AG04450 (cell line): ENCODE measurements at regions not wholly inside any gene's neighbourhood (a gene's known extent, or its start where the extent isn't known, plus 50 kb on each side); places are given as distances from the start of the nearest gene placed in this dataset.

ENCODE experiments used
- CTCF ChIA-PET: fragments of 300-600, 350-600 bp; formaldehyde crosslinking; extraction: SDS; loops from one replicate; lab custom pipeline; 2022; ENCODE audit warnings: antibody characterized with exemption, inconsistent platforms; lab: Charles Lee
- POLR2A ChIA-PET: fragments of 350-600 bp; formaldehyde crosslinking; extraction: SDS; loops from one replicate; lab custom pipeline; 2021; ENCODE audit warnings: antibody characterized with exemption, inconsistent platforms; lab: Yijun Ruan, JAX
- DNase-seq: peaks from one replicate; pipeline ENCODE4 v3.0.0-alpha.2; 2011; ENCODE audit warnings: low read depth, low spot score
- H3K27ac ChIP-seq: one replicate; pipeline ENCODE4 v1.5.1; 2012; ENCODE audit warnings: low read depth, low read length, control low read depth
- H3K27me3 ChIP-seq: one replicate; pipeline ENCODE4 v1.6.0; 2012; ENCODE audit warnings: low read length; ENCODE audit not compliant: control insufficient read depth, insufficient read depth
- H3K4me3 ChIP-seq: 2 replicates; pipeline ENCODE4 v1.5.1; 2011; ENCODE audit warnings: mild to moderate bottlenecking, low read depth, low read length, control low read depth
- H3K9me3 ChIP-seq: 2 replicates; pipeline ENCODE4 v1.5.1; 2012; ENCODE audit warnings: low read length; ENCODE audit not compliant: control insufficient read depth, insufficient read depth
- CTCF ChIP-seq: IDR thresholded peaks from 2 replicates; pipeline ENCODE4 v1.5.1; 2011; ENCODE audit warnings: low read depth, low read length, control low read depth, inconsistent platforms

- DNase-seq: no peak
- ChIA-PET CTCF (interaction anchor here (0.6 kb wide), 1 partner anchor 230 kb away, joined by 7 read pairs; no protein-coding TSS in a partner anchor), POLR2A (no interaction called here)
- Histone ChIP-seq H3K27me3 (no peaks in the 10 kb centered on the region), H3K27ac (no peak overlapping the region), H3K9me3 (no peaks in the 10 kb centered on the region; the same call in 1 of the 2 replicates), H3K4me3 (no peak overlapping the region)
- TF ChIP-seq CTCF: no peak
Observed at GRCh38 chr2:238645716-238646115, 202.2 kb upstream of the TWIST2 start.

DNA sequence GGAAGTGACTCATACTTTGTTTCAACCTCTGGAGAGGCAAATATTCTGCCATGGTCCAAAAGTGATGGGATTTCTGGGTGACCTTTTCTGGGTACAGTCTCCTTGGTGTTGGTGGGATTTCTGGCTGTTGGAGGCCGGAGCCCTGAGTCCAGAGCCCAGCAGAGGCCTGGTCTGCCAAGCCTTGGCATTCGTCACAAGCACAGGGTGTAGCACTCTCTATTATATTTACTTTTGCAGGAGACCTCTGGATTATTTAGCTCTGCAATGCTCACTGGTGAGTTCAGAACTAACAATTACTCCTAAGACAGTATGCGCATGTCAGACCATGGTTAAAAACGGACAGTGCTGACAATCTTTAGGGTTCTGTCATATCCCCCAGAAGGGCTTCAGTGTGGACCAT, 201.6 kb upstream of the TWIST2 start:
- Histone ChIP-seq H3K27me3 (no peaks in the 10 kb centered on the region), H3K9me3 (no peaks in the 10 kb centered on the region; the same call in 1 of the 2 replicates), H3K27ac (no peak overlapping the region), H3K4me3 (no peak overlapping the region)
- DNase-seq: no peak
- POLR2A ChIA-PET: no interaction called here
- no peak for TF ChIP-seq CTCF
- CTCF ChIA-PET: no interaction called here

DNA sequence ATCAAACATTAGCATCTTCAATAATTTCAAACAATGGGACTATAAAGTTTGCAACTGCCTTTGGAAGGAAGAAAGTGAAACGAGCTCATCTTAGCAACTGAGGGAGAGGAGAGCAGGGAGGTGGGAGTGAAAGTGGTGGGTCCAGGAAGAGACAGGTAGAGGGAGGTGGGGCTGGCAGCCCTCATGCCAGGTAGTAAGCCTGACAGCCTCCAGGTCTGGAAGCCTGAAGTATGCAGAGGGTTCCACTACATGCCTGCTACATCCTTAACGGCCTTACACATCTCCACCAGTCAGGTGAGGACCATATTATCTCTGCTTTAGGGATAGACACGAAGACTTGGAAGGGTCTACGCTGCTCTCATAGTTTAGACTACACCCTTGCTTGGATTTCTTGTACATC, 201.1 kb upstream of the TWIST2 start:
- TF ChIP-seq CTCF: no peak
- H3K27me3 ChIP-seq: no peaks in the 10 kb centered on the region
- no peak overlapping the region for H3K4me3 ChIP-seq
- ChIA-PET POLR2A (no interaction called here), CTCF (no interaction called here)
- no peak overlapping the region for H3K27ac ChIP-seq
- DNase-seq: no peak
- H3K9me3 ChIP-seq: peaks cover 2% of the 10 kb centered on the region; the same call in 1 of the 2 replicates

GRCh38 chr2:238649123-238649522, 198.8 kb upstream of the TWIST2 start:
- no peak for DNase-seq
- Histone ChIP-seq H3K27me3 (no peaks in the 10 kb centered on the region), H3K4me3 (no peak overlapping the region), H3K9me3 (peaks cover 11% of the 10 kb centered on the region), H3K27ac (no peak overlapping the region)
- ChIA-PET POLR2A (no interaction called here), CTCF (interaction anchor here (0.5 to 1.0 kb wide), 3 partner anchors 136 to 439 kb away, joined by 3 read pairs; no protein-coding TSS in a partner anchor)
- no peak for TF ChIP-seq CTCF

- CTCF ChIA-PET: no interaction called here
Observed at GRCh38 chr2:238649936-238650518, 197.9 kb upstream of the TWIST2 start.

More at GRCh38 chr2:238649936-238650518, 197.9 kb upstream of the TWIST2 start:
- Histone ChIP-seq H3K4me3 (no peak overlapping the region), H3K9me3 (peaks cover 11% of the 10 kb centered on the region), H3K27me3 (no peaks in the 10 kb centered on the region), H3K27ac (no peak overlapping the region)
- no peak for DNase-seq
- TF ChIP-seq CTCF: no peak
- POLR2A ChIA-PET: no interaction called here
